DND-41 (cell line): ENCODE measurements at regions not wholly inside any gene's neighbourhood (a gene's known extent, or its start where the extent isn't known, plus 50 kb on each side); places are given as distances from the start of the nearest gene placed in this dataset.

Source experiments
- ATAC-seq: fragments of 200-7000 bp; cut with Tn5 transposase; 3 replicates; pipeline ENCODE4 v1.9.1; 2021; ENCODE audit warnings: low read depth; ENCODE audit not compliant: insufficient read depth
- DNase-seq: peaks from one replicate; pipeline ENCODE4 v3.0.0-alpha.2; 2020
- H2AFZ ChIP-seq: 2 replicates; pipeline ENCODE4 v1.6.0; 2012; ENCODE audit warnings: low read depth, low read length
- H3K27ac ChIP-seq: 2 replicates; pipeline ENCODE4 v1.5.1; 2012; ENCODE audit warnings: low read length, inconsistent platforms
- H3K27me3 ChIP-seq: fragments of 200-600 bp; sonication (generic); 2 replicates; pipeline ENCODE4 v1.6.0; 2012; ENCODE audit warnings: low read length, mild to moderate bottlenecking, inconsistent platforms; ENCODE audit not compliant: insufficient read depth, poor library complexity
- H3K36me3 ChIP-seq: 2 replicates; pipeline ENCODE4 v1.5.1; 2012; ENCODE audit warnings: low read length, inconsistent platforms; ENCODE audit not compliant: insufficient read depth
- H3K4me1 ChIP-seq: 2 replicates; pipeline ENCODE4 v1.5.1; 2012; ENCODE audit warnings: mild to moderate bottlenecking, low read length; ENCODE audit not compliant: insufficient read depth
- H3K4me2 ChIP-seq: 2 replicates; pipeline ENCODE4 v1.6.0; 2012; ENCODE audit warnings: mild to moderate bottlenecking, moderate library complexity, low read length, inconsistent platforms; ENCODE audit not compliant: insufficient read depth
- H3K4me3 ChIP-seq, 2 experiments: fragments of 200-600 bp in 1 of 2; shearing (Covaris generic) in 1 of 2; 2 replicates each; pipeline ENCODE4 v1.5.1; 2012 to 2016; ENCODE audit warnings: inconsistent platforms in 2 of 2, low read length in 2 of 2, mild to moderate bottlenecking in 2 of 2, low read depth in 1 of 2, moderate library complexity in 1 of 2
- H3K79me2 ChIP-seq: 2 replicates; pipeline ENCODE4 v1.6.0; 2012; ENCODE audit warnings: low read length, inconsistent platforms; ENCODE audit not compliant: insufficient read depth
- H3K9ac ChIP-seq: 2 replicates; pipeline ENCODE4 v1.6.0; 2012; ENCODE audit warnings: low read depth, mild to moderate bottlenecking, inconsistent platforms, low read length, moderate library complexity
- H3K9me3 ChIP-seq: 2 replicates; pipeline ENCODE4 v1.5.1; 2012; ENCODE audit warnings: low read length, moderate library complexity, mild to moderate bottlenecking, inconsistent platforms; ENCODE audit not compliant: insufficient read depth, severe bottlenecking
- H4K20me1 ChIP-seq: 2 replicates; pipeline ENCODE4 v1.6.0; 2012; ENCODE audit warnings: low read length; ENCODE audit not compliant: insufficient read depth
- CTCF ChIP-seq: IDR thresholded peaks from 2 replicates; pipeline ENCODE4 v1.5.1; 2012; ENCODE audit warnings: borderline replicate concordance, low read length, moderate library complexity, mild to moderate bottlenecking; ENCODE audit not compliant: poor library complexity, severe bottlenecking; ENCODE audit errors: extremely low read depth
- EZH2 ChIP-seq: IDR thresholded peaks from 3 replicates; pipeline ENCODE4 v1.6.1; 2012; ENCODE audit warnings: borderline replicate concordance, low read depth, mild to moderate bottlenecking, moderate library complexity, low read length, inconsistent platforms; ENCODE audit not compliant: severe bottlenecking

- H3K79me2 ChIP-seq = no peaks in the 10 kb centered on the region
- H4K20me1 ChIP-seq = no peaks in the 10 kb centered on the region
- H3K4me2 ChIP-seq = no peak overlapping the region
- H3K27me3 ChIP-seq = no peaks in the 10 kb centered on the region
- no peak for DNase-seq
- no peak overlapping the region for H3K9ac ChIP-seq
- H3K27ac ChIP-seq = no peak overlapping the region
- H3K36me3 ChIP-seq = no peaks in the 10 kb centered on the region
- H3K9me3 ChIP-seq = no peaks in the 10 kb centered on the region
- no peak for TF ChIP-seq CTCF
- no peak for TF ChIP-seq EZH2
- ATAC-seq = no peak
- no peak overlapping the region for H3K4me3 ChIP-seq
- H2AFZ ChIP-seq = no peak overlapping the region
- H3K4me1 ChIP-seq = no peaks in the 10 kb centered on the region
Measured at GRCh38 chr5:167392240-167392639, 899.2 kb upstream of the WWC1 start.

GRCh38 chr5:167393358-167393757 is 898.1 kb upstream of the WWC1 start:
- H3K4me3 ChIP-seq = no peak overlapping the region
- no peaks in the 10 kb centered on the region for H3K4me1 ChIP-seq
- H3K9me3 ChIP-seq = no peaks in the 10 kb centered on the region
- no peak overlapping the region for H3K27ac ChIP-seq
- H3K79me2 ChIP-seq = no peaks in the 10 kb centered on the region
- no peaks in the 10 kb centered on the region for H3K27me3 ChIP-seq
- no peak for ATAC-seq
- no peaks in the 10 kb centered on the region for H4K20me1 ChIP-seq
- no peak overlapping the region for H2AFZ ChIP-seq
- DNase-seq = no peak
- H3K4me2 ChIP-seq = no peak overlapping the region
- no peaks in the 10 kb centered on the region for H3K36me3 ChIP-seq
- TF ChIP-seq CTCF (no peak), EZH2 (no peak)
- H3K9ac ChIP-seq = no peak overlapping the region

- no peak for ATAC-seq
- no peak for TF ChIP-seq CTCF
- no peak for TF ChIP-seq EZH2
Measured at GRCh38 chr5:167402671-167403070, 888.8 kb upstream of the WWC1 start.

GRCh38 chr5:167406513-167406912 is 884.9 kb upstream of the WWC1 start:
- DNase-seq (no peak), ATAC-seq (no peak)
- no peaks in the 10 kb centered on the region for H3K4me1 ChIP-seq
- TF ChIP-seq CTCF (no peak), EZH2 (no peak)
- no peaks in the 10 kb centered on the region for H3K79me2 ChIP-seq
- no peak overlapping the region for H3K9ac ChIP-seq
- no peak overlapping the region for H2AFZ ChIP-seq
- no peak overlapping the region for H3K27ac ChIP-seq
- H3K9me3 ChIP-seq = no peaks in the 10 kb centered on the region
- H3K4me2 ChIP-seq = no peak overlapping the region
- no peak overlapping the region for H3K4me3 ChIP-seq
- no peaks in the 10 kb centered on the region for H3K36me3 ChIP-seq
- no peaks in the 10 kb centered on the region for H3K27me3 ChIP-seq
- no peaks in the 10 kb centered on the region for H4K20me1 ChIP-seq

More at GRCh38 chr5:167402671-167403070, 888.8 kb upstream of the WWC1 start:
- H3K27me3 ChIP-seq = no peaks in the 10 kb centered on the region
- H3K36me3 ChIP-seq = no peaks in the 10 kb centered on the region
- H2AFZ ChIP-seq = no peak overlapping the region
- H3K9ac ChIP-seq = no peak overlapping the region
- H3K4me1 ChIP-seq = no peaks in the 10 kb centered on the region
- no peak overlapping the region for H3K4me3 ChIP-seq
- no peaks in the 10 kb centered on the region for H3K79me2 ChIP-seq
- H3K9me3 ChIP-seq = no peaks in the 10 kb centered on the region
- H3K4me2 ChIP-seq = no peak overlapping the region
- H4K20me1 ChIP-seq = no peaks in the 10 kb centered on the region
- no peak overlapping the region for H3K27ac ChIP-seq
- DNase-seq = no peak
